Activated naive CD8-positive, alpha-beta T cell treated with anti-CD3 and anti-CD28 coated beads, Interleukin-2, amount 10 ng/mL, durations not matched to agents 7 days and 5 days (primary cell): ENCODE measurements at regions not wholly inside any gene's neighbourhood (a gene's known extent, or its start where the extent isn't known, plus 50 kb on each side); places are given as distances from the start of the nearest gene placed in this dataset.

Source experiments
- ATAC-seq: fragments of 150-1000 bp; cut with Tn5 transposase; one replicate; pipeline ENCODE4 v1.10.0; 2021; ENCODE audit warnings: low read depth, moderate library complexity
- POLR2A ChIA-PET: fragments of 350-600 bp; sonication (Branson Sonifier 250); formaldehyde crosslinking; loops from one replicate; lab custom pipeline; 2021; ENCODE audit warnings: antibody characterized with exemption; lab: Charles Lee
- DNase-seq: peaks from one replicate; pipeline ENCODE4 v3.0.0; 2021
- H3K27ac Mint-ChIP-seq: one replicate; pipeline ENCODE4 v1.8.0; 2022; ENCODE audit warnings: mild to moderate bottlenecking, mixed read lengths
- H3K27me3 Mint-ChIP-seq: one replicate; pipeline ENCODE4 v1.8.0; 2022; ENCODE audit warnings: mild to moderate bottlenecking, moderate library complexity, mixed read lengths
- H3K36me3 Mint-ChIP-seq: one replicate; pipeline ENCODE4 v1.8.0; 2021; ENCODE audit warnings: mild to moderate bottlenecking, mixed read lengths
- H3K4me1 Mint-ChIP-seq: one replicate; pipeline ENCODE4 v1.8.0; 2021; ENCODE audit warnings: mixed read lengths
- H3K4me3 Mint-ChIP-seq: one replicate; pipeline ENCODE4 v1.8.0; 2022; ENCODE audit warnings: mild to moderate bottlenecking, moderate library complexity, mixed read lengths
- H3K9me3 Mint-ChIP-seq: one replicate; pipeline ENCODE4 v1.8.0; 2021; ENCODE audit warnings: mixed read lengths

DNA sequence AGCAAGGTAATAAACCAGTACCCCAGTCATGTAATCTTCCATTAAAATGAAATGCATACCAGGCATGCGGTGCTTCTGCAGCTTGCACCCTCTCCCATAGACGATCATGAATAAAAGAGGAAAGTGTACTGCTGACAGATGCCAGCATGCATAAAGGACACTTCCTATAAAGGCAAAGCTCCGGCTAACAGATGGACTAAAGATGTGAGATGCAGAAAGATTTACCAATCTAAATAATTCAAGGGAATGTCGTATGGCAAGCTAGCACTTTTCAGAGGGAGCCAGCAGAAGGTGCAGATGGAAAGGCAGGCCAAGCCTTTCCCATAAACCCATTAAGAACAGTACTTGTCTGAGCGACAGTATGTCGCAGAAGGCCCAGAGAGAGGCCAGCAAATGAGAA lies 542.0 kb downstream of the NUF2 start:
- DNase-seq (no peak), ATAC-seq (no peak)
- Mint-ChIP-seq H3K9me3 (peaks cover 2% of the 10 kb centered on the region), H3K4me1 (no peaks in the 10 kb centered on the region), H3K27ac (no peak overlapping the region), H3K27me3 (no peaks in the 10 kb centered on the region), H3K4me3 (no peak overlapping the region), H3K36me3 (no peaks in the 10 kb centered on the region)
- POLR2A ChIA-PET, result no interaction called here

DNA sequence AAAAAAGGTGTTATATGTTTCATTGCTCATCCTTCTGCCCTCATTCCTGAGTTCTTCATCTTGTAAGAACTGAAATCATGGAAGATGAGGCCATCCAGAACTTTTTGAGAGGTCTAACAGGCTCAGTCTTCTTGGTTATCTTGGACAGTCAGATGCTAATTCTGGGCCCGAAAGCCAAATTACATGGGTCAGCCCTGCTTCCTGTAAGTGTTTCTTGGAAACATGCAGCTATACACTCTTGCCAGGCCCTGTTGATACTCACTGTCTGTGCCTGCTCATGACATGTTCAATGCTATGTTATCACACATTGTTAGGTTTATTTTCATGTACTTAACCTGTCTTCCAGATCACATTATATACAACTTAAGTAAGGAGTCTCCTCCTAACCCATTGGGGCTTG lies 542.5 kb downstream of the NUF2 start:
- POLR2A ChIA-PET, result no interaction called here
- H3K9me3 Mint-ChIP-seq, result peaks cover 2% of the 10 kb centered on the region
- H3K4me1 Mint-ChIP-seq, result no peaks in the 10 kb centered on the region
- H3K36me3 Mint-ChIP-seq, result no peaks in the 10 kb centered on the region
- no peak overlapping the region for H3K27ac Mint-ChIP-seq
- H3K27me3 Mint-ChIP-seq, result no peaks in the 10 kb centered on the region
- no peak for DNase-seq
- ATAC-seq, result no peak
- H3K4me3 Mint-ChIP-seq, result no peak overlapping the region

DNA sequence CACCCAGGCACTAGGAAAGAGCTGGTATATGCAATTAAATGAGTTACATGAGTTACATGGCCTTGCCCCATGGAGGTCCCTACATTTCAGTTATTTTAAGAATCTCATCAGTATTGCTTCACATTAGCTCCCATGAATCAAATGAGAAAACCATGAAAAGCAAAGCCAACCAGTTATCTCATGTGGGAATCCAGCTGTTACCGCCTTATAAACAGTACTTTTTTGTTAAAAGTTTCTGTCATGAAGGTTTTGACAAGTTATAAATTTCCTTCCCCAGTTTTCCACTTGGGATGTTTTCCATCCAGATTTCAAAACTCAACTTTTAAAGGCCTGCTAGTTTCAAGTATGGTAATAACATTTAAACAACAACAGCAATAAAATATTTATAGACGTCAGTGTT lies 544.8 kb downstream of the NUF2 start:
- Mint-ChIP-seq H3K9me3 (peaks cover 2% of the 10 kb centered on the region), H3K36me3 (no peaks in the 10 kb centered on the region), H3K27ac (no peak overlapping the region), H3K4me1 (no peaks in the 10 kb centered on the region), H3K4me3 (no peak overlapping the region), H3K27me3 (no peaks in the 10 kb centered on the region)
- ATAC-seq, result no peak
- POLR2A ChIA-PET, result no interaction called here
- no peak for DNase-seq

DNA sequence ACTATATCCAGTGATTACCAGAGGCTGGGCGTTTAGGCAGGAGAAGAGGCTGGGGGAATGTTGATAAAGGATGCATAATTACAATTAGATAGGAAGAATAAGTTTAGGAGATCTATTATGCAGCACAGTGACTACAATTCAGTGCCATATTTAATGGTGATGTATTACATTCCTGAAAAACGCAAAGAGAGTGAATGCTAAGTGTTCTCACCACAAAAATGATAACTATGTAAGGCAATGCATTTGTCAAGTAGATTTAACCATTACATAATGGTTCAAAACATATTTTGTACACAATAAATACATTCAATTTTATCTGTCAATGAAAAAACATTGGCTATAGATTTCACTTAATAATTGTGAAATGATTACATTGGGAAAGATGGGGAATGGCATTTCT lies 548.9 kb downstream of the NUF2 start:
- no peaks in the 10 kb centered on the region for H3K4me1 Mint-ChIP-seq
- ATAC-seq, result no peak

DNA sequence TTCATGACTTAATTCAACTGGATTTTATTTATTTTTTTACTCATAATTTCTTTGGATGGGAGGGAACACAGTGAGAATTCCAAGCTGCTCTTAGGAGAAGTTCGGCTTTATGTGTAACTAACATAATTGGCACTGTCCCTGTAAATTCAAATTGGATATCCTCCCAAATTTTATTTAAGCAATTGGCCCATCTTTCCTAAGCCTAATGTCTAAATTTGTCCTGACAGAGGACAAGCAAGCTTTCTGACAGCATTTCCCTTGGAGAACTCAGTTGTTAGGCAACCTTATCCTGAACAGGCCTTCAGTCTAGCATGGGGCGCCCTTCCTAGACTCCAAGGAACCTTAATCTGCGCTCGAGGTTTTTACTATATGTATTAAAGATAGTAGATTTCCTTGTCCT lies 550.3 kb downstream of the NUF2 start:
- H3K9me3 Mint-ChIP-seq, result peaks cover 2% of the 10 kb centered on the region
- no peaks in the 10 kb centered on the region for H3K27me3 Mint-ChIP-seq
- POLR2A ChIA-PET, result no interaction called here
- no peaks in the 10 kb centered on the region for H3K36me3 Mint-ChIP-seq
- no peak for ATAC-seq
- H3K4me1 Mint-ChIP-seq, result no peaks in the 10 kb centered on the region
- H3K4me3 Mint-ChIP-seq, result no peak overlapping the region
- no peak for DNase-seq
- H3K27ac Mint-ChIP-seq, result no peak overlapping the region

More for the DNA sequence above, 548.9 kb downstream of the NUF2 start:
- no peaks in the 10 kb centered on the region for H3K27me3 Mint-ChIP-seq
- H3K4me3 Mint-ChIP-seq, result no peak overlapping the region
- peaks cover 2% of the 10 kb centered on the region for H3K9me3 Mint-ChIP-seq
- no peaks in the 10 kb centered on the region for H3K36me3 Mint-ChIP-seq
- POLR2A ChIA-PET, result no interaction called here
- DNase-seq, result no peak
- no peak overlapping the region for H3K27ac Mint-ChIP-seq

DNA sequence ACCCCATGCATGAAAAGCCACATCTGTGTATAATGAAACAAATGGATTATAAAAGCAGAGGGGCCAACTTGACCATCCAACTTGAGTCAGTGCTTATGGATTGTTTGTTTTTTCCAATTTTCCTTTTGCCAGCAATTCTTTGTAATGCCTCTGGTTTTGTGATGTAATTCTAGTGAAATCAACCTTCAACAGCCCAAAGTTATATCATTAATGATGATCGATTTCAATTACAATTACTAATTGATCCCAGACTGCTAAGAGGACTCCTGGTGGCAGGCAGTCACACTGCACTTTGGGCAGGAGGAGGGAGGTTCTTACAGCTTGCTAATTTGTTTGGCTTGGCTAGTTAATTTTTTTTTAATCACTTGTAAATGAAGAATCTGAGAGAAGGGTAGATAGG lies 552.3 kb downstream of the NUF2 start:
- H3K4me3 Mint-ChIP-seq, result no peak overlapping the region
- H3K9me3 Mint-ChIP-seq, result peaks cover 2% of the 10 kb centered on the region
- H3K36me3 Mint-ChIP-seq, result no peaks in the 10 kb centered on the region
- H3K4me1 Mint-ChIP-seq, result no peaks in the 10 kb centered on the region
- DNase-seq (no peak), ATAC-seq (no peak)
- H3K27me3 Mint-ChIP-seq, result no peaks in the 10 kb centered on the region
- POLR2A ChIA-PET, result no interaction called here
- H3K27ac Mint-ChIP-seq, result no peak overlapping the region

DNA sequence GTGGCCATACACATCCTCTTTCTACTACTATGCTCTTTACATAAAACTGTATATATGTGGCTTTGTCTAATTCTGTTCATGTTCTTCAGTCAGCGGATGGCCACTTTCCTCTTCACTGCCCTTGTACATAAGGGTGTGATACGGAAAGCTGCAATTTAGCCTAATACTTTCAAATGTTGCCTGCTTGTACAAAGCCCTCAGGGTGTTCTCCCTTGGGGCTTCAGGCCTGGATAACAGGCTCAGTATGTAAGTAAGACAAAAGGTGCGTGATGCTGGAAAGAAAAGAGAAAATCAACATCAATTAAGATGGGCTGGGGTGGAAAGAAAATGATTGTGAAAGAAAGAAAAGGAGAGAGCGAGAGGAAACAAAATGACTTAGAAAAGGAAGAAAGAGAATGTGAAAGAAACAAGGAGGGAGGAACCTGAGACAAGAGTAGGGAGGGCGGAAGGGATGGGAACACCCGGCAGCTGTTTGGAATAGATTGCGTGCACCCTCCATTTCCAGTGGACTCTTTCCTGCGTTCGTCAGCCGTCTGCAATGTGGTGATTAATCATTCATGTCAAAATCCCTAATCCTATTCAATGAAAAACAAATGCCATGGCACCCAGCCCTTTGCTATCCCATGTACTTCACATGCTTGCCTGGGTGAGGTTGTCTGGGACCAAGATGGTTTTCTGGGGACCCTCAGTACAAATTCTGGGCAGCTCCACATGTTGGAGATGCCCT lies 553.6 kb downstream of the NUF2 start:
- Mint-ChIP-seq H3K36me3 (no peaks in the 10 kb centered on the region), H3K27ac (no peak overlapping the region), H3K9me3 (peaks cover 2% of the 10 kb centered on the region), H3K4me1 (no peaks in the 10 kb centered on the region), H3K27me3 (no peaks in the 10 kb centered on the region), H3K4me3 (no peak overlapping the region)
- ATAC-seq (no peak), DNase-seq (no peak)
- POLR2A ChIA-PET, result no interaction called here

DNA sequence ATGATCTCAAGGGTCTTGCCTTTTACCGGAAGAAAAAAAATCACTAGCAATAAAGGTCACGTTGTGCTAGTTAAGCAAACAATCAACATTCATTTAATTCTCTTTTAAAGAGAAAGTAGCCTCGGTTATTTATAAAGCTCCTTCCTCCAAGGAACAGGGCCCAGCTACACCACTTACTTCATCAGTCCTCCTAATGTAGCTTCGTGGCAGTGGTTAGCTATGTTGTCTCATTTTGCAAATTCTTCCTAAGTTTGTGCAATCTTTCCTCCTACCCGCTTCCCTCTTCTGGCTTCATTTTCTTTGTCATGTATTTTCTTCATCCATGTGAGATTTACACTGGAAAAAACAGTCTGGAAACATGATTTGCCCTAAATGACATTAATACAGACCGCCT lies 554.2 kb downstream of the NUF2 start:
- no peaks in the 10 kb centered on the region for H3K27me3 Mint-ChIP-seq
- no peak for ATAC-seq
- no peak overlapping the region for H3K27ac Mint-ChIP-seq
- DNase-seq, result no peak
- no peaks in the 10 kb centered on the region for H3K4me1 Mint-ChIP-seq
- no peak overlapping the region for H3K4me3 Mint-ChIP-seq
- no peaks in the 10 kb centered on the region for H3K36me3 Mint-ChIP-seq
- POLR2A ChIA-PET, result no interaction called here
- H3K9me3 Mint-ChIP-seq, result peaks cover 2% of the 10 kb centered on the region

DNA sequence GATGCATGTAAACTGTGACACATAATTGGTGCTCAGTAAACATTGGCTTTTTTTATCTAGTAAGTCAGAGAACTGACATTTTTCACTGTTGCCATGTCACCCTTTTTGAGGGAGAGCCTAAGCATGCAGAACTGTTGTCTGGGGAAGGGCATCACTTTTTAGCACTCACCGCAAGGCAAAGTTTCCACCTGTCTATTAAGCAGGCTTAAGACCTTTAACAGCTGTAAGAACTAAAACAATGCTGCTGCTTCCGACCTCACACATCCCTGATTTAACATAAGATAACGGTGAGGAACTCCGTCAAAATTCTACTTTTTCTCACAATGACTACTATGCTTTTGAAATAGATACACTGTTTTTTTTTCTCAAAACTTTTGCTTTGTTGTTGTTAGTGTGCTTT lies 554.8 kb downstream of the NUF2 start:
- Mint-ChIP-seq H3K36me3 (no peaks in the 10 kb centered on the region), H3K27me3 (no peaks in the 10 kb centered on the region), H3K9me3 (peaks cover 2% of the 10 kb centered on the region), H3K4me3 (no peak overlapping the region), H3K27ac (no peak overlapping the region), H3K4me1 (no peaks in the 10 kb centered on the region)
- DNase-seq (no peak), ATAC-seq (no peak)
- POLR2A ChIA-PET, result no interaction called here

DNA sequence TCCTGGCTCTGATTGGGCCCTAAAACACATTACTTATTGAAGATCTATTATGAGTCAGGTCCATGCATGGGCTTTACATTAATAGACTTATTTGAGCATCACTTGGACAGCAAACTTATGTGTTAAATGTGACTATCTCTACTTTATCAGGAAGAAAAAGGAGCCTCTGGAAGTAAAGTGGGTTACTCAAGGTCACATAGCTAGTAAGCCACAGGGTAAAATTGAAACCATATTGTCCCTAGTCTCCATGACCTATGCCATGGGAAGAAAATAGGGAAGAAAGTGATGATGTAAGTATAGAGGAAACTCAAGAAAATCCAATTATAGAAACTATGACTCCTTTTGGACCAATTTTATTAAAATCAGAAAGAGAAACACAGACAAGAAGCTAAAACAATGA lies 555.3 kb downstream of the NUF2 start:
- POLR2A ChIA-PET, result no interaction called here
- ATAC-seq, result no peak
- H3K27ac Mint-ChIP-seq, result no peak overlapping the region
- no peak for DNase-seq
- H3K27me3 Mint-ChIP-seq, result no peaks in the 10 kb centered on the region
- H3K4me1 Mint-ChIP-seq, result no peaks in the 10 kb centered on the region
- H3K36me3 Mint-ChIP-seq, result no peaks in the 10 kb centered on the region
- no peak overlapping the region for H3K4me3 Mint-ChIP-seq
- peaks cover 2% of the 10 kb centered on the region for H3K9me3 Mint-ChIP-seq

DNA sequence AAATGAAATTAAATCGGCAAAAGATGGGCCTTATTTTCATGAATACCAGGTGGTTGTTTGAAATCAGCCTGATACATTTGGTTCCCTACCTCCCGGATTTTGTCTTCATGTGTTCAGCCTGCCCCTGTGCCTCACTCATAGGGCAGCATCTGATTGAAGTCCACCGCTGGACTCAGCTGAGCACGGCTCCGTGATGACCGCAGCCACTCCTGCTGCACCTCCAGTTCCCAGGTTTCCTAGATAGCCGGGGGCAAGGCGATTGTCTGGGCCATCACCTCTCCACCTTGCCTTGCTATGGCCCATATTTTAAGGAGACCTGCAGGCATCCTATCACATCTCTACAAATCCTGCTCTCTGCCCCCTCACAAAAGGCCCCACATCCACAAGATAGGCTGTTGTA lies 563.8 kb downstream of the NUF2 start:
- H3K9me3 Mint-ChIP-seq, result no peaks in the 10 kb centered on the region
- ATAC-seq (no peak), DNase-seq (no peak)
- H3K4me1 Mint-ChIP-seq, result no peaks in the 10 kb centered on the region
- H3K27ac Mint-ChIP-seq, result no peak overlapping the region
- H3K4me3 Mint-ChIP-seq, result no peak overlapping the region
- no peaks in the 10 kb centered on the region for H3K36me3 Mint-ChIP-seq
- POLR2A ChIA-PET, result no interaction called here
- H3K27me3 Mint-ChIP-seq, result no peaks in the 10 kb centered on the region

DNA sequence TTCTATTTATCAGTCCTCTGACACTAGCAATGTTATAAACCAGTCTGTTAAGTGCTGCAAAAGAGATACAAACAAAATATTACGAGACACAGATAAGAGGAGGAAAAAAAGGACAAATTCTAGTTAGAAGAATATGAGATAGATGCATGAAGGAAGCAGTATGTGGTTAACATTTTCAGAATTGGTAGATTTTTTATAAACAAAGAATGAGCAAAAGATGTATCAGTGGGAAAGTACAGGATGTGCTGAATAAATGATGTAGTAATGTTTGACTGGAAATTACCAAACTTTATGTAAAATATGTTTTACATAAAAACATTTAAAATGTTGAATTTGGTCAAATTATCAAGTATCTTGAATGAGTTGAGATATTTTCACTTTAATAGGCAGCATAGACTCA lies 574.2 kb downstream of the NUF2 start:
- Mint-ChIP-seq H3K9me3 (no peaks in the 10 kb centered on the region), H3K27ac (no peak overlapping the region), H3K4me3 (no peak overlapping the region), H3K4me1 (no peaks in the 10 kb centered on the region), H3K36me3 (no peaks in the 10 kb centered on the region), H3K27me3 (no peaks in the 10 kb centered on the region)
- POLR2A ChIA-PET, result no interaction called here
- DNase-seq (no peak), ATAC-seq (no peak)

DNA sequence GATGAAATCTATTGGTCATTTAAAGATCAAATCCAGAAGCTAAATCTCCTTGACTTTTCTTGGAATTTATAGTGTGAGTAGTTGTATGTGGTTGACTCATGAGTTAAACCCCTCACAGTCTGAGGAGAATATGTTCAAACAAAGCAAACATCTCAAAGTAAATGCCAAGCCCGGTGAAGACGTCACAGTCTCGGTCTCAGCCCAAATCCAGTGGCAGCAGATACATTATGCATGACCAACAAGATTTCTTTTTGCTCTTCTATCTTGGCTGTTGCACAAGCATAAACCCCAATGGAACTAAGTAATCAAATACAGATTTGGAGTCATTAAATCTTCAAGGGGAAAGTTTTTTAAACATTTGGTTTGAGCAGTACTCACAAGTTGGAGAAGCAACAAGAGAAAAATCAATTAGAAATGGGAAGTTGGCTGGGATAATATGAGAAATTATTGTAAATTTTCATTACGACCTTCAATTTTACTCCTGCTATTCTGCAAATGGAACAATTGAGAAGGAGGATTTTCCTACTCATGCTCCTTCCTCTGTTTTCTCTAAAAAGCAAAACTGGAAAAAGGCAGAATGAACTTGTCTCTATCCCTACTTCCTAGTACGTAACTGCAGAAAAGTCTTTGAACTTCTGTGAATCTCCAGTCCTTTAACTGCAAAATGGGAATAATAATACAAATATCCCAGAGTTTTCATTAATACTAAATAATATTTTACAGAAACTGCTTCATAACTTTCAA lies 575.8 kb downstream of the NUF2 start:
- H3K4me3 Mint-ChIP-seq, result no peak overlapping the region
- H3K9me3 Mint-ChIP-seq, result no peaks in the 10 kb centered on the region
- POLR2A ChIA-PET, result no interaction called here
- H3K27me3 Mint-ChIP-seq, result no peaks in the 10 kb centered on the region
- ATAC-seq, result no peak
- H3K27ac Mint-ChIP-seq, result no peak overlapping the region
- H3K36me3 Mint-ChIP-seq, result no peaks in the 10 kb centered on the region
- no peaks in the 10 kb centered on the region for H3K4me1 Mint-ChIP-seq
- no peak for DNase-seq

DNA sequence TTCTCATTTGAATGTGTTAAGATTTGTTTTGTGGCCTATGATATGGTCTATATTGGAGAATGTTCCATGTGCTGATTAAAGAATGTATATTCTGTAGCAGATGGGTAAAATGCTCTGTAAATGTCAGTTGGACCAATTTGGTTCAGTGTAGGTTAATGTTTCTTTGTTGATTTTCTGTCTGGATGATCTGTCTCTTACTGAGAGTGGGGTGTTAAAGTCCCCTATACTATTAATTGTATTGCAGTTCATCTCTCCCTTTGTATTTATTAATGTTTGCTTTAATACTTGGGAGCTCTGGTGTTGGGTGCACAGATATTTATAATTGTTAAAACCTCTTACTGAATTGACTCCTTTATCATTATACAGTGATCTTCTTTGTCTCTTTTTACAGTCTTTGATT lies 584.5 kb downstream of the NUF2 start:
- no peaks in the 10 kb centered on the region for H3K36me3 Mint-ChIP-seq
- no peak for ATAC-seq
- POLR2A ChIA-PET, result no interaction called here
- DNase-seq, result no peak
- no peaks in the 10 kb centered on the region for H3K4me1 Mint-ChIP-seq
- H3K4me3 Mint-ChIP-seq, result no peak overlapping the region
- no peaks in the 10 kb centered on the region for H3K27me3 Mint-ChIP-seq
- peaks cover 5% of the 10 kb centered on the region for H3K9me3 Mint-ChIP-seq
- H3K27ac Mint-ChIP-seq, result no peak overlapping the region
